ENCODE measurements at regions not wholly inside any gene's neighbourhood (a gene's known extent, or its start where the extent isn't known, plus 50 kb on each side); places are given as distances from the start of the nearest gene placed in this dataset.

- TF ChIP-seq, protein P1, sequence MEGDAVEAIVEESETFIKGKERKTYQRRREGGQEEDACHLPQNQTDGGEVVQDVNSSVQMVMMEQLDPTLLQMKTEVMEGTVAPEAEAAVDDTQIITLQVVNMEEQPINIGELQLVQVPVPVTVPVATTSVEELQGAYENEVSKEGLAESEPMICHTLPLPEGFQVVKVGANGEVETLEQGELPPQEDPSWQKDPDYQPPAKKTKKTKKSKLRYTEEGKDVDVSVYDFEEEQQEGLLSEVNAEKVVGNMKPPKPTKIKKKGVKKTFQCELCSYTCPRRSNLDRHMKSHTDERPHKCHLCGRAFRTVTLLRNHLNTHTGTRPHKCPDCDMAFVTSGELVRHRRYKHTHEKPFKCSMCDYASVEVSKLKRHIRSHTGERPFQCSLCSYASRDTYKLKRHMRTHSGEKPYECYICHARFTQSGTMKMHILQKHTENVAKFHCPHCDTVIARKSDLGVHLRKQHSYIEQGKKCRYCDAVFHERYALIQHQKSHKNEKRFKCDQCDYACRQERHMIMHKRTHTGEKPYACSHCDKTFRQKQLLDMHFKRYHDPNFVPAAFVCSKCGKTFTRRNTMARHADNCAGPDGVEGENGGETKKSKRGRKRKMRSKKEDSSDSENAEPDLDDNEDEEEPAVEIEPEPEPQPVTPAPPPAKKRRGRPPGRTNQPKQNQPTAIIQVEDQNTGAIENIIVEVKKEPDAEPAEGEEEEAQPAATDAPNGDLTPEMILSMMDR (IDR thresholded peaks at IDR 0.05) = no peak
- no peak for TF ChIP-seq POLR2A (IDR thresholded peaks at IDR 0.05)
Measured at GRCh38 chr13:58399263-58399662, 767.7 kb downstream of the PCDH17 start.
